GM20431 (cell line): ENCODE measurements at regions not wholly inside any gene's neighbourhood (a gene's known extent, or its start where the extent isn't known, plus 50 kb on each side); places are given as distances from the start of the nearest gene placed in this dataset.
"Not testable (repeated sequence)": the region's sequence is repeated elsewhere in the genome, so short reads cannot be mapped to it uniquely, and the experiment has no call there.

Experiments
- in situ Hi-C: fragments of 300-500 bp; cut with MseI, MboI; formaldehyde crosslinking; loops from one replicate; pipeline ENCODE4 v1.15.0; 2020; ENCODE audit warnings: low sequenced_read_pairs; ENCODE audit not compliant: unreplicated experiment

DNA sequence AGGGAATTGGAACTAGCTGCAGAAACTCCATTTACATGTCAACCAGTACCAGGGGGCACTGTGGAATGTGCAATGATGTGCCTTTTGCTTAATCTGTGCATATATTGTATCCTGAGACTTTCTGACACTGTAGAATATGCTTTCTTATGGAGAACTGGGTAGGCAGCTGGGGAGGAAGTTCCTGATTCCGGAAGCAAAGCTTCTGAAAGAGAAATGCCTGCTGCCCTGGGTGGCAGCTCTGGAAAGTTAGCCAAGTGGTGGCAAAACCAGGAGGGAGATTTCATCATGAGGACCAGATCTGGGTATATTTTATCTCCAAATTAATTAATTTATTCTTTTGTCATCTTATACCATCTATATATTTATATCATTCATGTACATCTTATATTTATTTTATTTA is 116.7 kb downstream of the XCL2 start:
- in situ Hi-C loops: loop anchor here (25.0 kb wide), 1 partner anchor 935 kb away; the partner anchor contains the start of genes BLZF1 and NME7

DNA sequence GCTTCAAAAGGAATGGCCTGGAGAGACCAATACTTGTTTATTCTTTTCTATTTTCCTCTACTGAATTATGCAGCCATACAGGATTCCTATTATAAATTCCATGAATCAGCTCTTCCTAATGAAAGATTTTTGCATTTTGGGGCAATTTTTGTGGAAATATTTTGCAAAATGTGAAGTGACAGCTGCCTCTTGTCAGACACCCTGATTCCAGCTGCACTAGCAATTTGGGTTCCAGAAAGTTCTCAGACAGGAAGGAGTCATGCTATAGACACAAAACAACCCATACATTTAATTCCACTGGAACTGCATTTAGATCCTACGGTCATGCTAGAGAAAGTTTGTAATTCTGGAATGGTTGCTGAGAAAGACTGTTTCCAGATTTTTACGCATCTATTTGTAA is 119.5 kb downstream of the XCL2 start:
- in situ Hi-C loops: no loop called here

DNA sequence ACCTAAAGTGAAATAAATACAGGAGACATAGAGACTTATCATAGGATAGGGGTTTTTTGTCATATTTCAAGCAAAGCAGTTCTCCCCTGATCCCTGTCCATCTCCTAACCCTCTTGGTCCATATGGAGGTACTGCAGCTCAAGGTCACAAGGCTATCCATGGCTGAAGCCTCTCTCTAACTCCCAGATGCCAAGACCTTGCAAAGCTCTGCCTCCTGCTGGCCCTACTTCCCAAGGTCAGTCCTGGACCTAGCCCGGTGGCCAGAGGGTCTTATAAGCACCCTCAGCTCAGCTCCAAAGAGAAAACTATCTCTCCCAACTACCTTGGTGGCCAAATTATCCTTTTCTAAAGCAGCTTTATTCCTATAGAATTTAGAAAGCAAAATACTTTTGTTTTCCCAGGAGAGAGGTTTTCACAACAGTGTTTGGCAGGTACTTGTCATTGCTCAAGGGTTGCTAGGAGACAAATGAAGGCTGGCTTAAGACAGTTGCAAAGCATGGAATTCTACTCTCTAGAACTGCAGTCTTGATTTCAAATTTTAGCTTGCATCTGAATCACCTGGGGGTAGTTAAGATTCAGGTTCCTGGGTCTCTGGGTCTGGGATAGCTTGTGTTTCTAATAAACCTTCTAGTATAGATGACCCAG is 121.5 kb downstream of the XCL2 start:
- in situ Hi-C loops: no loop called here

DNA sequence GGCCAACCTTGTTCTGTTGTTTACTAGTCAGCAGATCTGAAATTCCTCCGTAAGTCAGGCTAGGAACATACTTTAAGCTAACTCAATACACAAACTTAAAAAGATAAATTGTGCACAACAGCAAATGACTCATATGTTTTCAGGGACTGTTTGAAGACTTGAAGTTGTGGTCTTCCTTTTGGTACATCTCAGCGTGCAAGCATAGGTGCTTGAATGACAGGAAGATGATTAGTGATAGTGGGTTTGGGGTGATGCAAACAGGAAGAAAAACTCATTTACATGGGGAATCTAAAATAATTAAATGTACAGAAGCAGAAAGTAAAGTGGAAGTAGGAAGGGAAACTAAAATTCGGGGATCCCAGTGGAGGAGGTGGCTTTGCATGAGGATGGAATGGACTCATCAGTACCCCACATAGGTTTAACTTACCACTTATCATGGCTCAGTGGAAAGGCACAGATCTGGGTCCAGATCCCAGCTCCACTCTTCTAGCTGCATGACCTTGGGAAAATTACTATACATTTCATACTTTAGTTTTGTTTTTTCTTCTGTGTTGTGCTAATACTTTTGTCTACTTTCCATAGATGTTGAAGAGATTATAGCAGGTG is 122.3 kb downstream of the XCL2 start:
- in situ Hi-C loops: no loop called here

- in situ Hi-C loops: no loop called here
Observed at GRCh38 chr1:168420177-168420576, 123.6 kb downstream of the XCL2 start.

- in situ Hi-C loops: no loop called here
Observed at GRCh38 chr1:168419736-168420135, 124.1 kb downstream of the XCL2 start.

DNA sequence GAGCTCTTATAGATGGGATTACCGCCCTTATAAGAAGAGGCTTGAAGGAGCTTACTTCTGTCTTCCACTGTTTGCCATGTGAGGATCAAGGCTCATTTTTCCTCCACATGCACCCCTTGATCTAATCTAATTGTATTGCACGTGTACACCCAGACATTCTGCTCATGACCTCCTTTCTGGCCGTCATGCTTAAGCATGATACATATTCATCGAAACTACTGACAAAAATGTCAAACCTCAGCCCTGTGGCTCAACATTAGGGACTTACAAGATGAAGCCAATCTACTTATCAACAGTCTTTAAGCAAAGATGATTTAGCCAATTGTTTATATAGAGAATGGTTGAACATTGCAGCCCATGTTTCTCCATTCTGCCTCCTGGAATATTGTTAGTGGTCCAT is 127.6 kb downstream of the XCL2 start:
- in situ Hi-C loops: no loop called here

DNA sequence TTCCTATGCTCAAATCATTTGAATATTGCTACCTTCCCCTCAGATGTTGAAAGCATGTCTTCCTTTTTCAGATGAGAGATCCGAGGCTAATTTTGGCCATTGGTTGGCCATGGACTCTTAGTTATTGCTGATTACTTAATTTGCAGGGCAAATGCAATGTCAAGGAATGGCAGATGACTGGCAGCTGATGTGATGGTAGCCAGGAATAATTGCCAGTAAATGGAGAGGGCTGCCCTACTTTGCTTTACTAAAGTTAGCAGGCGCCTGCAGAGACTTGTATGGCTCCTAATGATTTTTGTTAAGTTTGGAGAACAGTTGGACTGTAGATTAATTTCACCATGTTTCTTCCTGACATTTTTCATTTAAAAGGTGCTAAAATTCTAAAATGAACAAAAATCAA is 128.9 kb downstream of the XCL2 start:
- in situ Hi-C loops: no loop called here

GRCh38 chr1:168410464-168410863 is 129.8 kb downstream of the TBX19 start:
- in situ Hi-C loops: no loop called here

DNA sequence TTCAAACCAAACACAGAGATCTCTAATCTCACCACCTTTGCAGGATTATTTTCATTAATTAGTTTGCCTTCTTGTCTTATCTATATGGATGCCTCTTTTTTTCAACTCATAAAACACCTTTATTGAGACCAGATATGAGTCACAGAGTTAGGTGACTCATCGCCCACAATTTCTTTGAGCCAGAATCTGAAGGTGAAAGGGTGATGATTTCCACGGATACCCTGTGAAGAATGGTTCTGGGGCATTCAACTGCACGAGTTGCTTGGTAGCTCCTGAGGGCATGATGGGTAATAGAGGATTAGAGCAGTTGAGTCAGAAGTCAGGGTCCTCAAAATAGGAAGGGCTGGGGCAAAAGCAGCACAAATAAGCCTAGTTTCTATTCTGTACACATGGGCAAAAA is 128.2 kb downstream of the TBX19 start:
- in situ Hi-C loops: no loop called here

GRCh38 chr1:168408539-168408865 is 127.8 kb downstream of the TBX19 start:
- in situ Hi-C loops: no loop called here

DNA sequence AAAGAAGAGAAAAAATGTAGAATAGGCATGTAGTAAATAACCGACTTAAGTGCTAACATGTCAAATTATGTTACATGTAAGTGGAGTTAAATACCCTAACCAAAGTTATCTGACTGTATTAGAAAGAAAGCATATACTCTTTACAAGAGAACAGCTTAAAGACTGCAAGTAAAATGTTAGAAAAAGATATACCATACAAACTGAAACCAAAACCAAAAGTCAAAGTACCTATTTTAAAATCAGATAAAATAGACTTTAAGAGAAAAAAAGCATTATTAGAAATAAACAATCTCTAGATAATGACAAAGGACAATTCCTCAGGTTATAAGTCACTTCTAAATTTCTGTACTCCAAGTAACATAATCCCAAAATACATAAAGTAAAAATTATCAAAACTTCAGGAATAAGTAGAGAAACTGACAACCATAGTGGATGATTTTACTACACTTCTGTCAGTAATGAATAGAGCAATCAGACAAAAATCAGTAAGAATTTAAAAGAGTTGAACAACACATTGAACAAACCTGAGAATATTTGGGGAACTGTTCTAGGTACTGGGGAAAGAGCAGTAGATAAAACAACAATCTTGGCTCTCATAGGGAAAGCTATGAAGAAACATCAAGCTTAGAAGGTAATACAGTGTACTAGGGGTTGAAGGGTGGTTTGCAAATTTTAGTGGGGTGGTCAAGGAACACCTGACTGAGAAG is 127.3 kb downstream of the TBX19 start:
- in situ Hi-C loops: no loop called here

DNA sequence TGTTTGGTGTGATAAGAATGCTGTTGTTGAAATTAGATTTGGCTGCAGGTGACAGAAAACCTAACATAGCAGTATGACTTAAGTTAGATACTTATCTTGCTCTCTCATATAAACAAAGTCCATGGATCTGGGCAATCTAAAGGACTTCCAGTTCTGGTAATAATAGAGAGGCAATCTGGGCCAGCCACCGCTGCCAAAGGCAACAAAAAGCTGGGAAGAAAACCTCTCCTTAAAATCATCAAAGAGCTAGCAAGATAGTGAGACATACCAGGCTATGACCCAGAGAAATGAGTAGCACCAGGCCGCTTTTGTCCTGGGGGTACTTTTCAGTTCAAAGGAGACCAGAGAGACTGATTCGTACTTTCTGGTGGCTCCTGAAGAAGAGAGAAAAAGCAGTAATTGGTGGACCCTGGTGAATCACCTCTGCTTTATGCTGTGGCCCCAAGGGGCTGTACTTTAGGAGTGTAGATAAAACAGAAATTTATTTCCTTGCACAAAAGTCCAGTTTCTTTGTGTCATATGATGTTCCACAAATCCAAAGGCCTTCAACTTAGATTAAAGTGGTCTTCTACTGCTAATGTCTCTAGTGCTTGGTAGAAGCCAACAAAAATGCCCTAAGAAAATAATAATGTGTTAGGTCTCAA is 125.4 kb downstream of the TBX19 start:
- in situ Hi-C loops: no loop called here

- in situ Hi-C loops: no loop called here
Observed at GRCh38 chr1:168403140-168403539, 122.5 kb downstream of the TBX19 start.

- in situ Hi-C loops: not testable (repeated sequence)
Observed at GRCh38 chr1:168402466-168402865, 121.8 kb downstream of the TBX19 start.

DNA sequence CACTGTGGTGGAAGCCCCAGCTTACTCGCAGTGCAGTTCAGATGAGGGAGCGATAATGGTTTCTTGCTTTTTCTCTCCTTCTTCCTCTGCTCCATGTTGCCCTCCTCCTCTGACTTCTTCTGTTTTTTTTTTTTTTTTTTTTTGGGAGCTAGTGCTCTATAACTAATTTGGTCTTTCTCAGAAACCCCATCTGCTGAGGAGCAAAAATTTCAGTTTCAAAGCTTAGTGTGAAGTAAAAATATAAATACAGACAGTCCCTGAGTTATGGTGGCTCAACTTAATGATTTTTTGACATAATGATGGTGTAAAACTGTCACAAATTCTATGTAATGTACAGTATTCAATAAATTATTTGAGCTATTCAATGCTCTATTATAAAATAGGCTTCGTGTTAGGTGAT is 120.7 kb downstream of the TBX19 start:
- in situ Hi-C loops: no loop called here

DNA sequence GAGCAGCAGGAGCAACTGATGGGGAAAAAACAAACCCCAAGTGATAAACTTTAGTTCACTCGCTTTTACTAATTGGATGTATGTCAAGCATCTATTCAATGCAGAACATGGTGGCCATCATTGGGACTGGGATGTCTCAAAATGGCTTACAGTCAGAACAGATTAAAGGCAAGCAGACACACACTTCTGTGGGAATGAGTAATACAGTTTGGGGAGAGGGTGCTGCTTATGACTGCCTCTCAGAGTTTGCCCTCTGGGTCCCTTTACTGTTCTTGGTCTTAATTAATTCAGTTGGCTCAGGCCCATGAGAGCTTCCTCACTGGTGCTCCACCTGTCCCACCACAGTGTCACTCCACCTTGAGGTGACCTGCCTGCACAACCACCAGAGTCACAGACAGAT is 119.5 kb downstream of the TBX19 start:
- in situ Hi-C loops: no loop called here

GRCh38 chr1:168397806-168398205 is 117.1 kb downstream of the TBX19 start:
- in situ Hi-C loops: no loop called here

GRCh38 chr1:168396940-168397684 is 116.4 kb downstream of the TBX19 start:
- in situ Hi-C loops: no loop called here

DNA sequence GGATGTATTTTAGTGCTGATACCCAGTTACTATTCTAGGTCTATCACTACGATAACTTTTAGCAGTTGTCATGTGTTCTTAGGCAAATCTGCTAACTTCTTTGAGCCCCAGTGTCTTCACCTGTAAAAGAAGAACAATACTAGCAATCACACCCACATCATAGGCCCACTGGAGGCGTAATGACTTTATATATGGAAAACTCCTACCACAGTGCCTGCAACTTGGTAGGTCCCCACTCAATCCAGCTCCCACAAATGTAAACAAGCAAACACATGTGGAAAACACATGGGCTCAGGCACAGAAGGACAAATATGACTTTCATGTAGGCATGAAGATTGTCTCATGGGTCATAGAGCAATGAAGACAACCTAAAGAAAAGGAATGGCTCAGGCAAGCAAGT is 115.8 kb downstream of the TBX19 start:
- in situ Hi-C loops: no loop called here

DNA sequence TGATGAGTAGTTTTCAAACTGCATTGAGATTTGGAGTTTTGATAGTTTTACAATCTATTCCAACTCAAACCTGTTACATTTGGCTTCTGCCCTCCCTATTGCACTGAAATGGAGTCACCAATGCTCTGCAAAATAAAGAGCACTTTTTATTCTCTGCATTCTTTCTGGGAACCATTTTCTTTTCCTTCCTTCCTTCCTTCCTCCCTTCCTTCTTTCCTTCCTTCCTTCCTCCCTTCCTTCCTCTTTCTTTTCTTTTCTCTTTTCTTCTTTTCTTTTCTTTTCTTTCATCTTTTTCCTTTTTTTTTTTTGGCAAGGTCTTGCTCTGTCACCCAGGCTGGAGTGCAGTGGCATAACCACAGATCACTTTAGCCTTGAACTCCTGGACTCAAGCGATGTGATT is 114.2 kb downstream of the TBX19 start:
- in situ Hi-C loops: no loop called here
